HEK293 (cell line): ENCODE measurements at regions not wholly inside any gene's neighbourhood (a gene's known extent, or its start where the extent isn't known, plus 50 kb on each side); places are given as distances from the start of the nearest gene placed in this dataset.

Experiments
- CTCF ChIP-seq: fragments of 450-650 bp; formaldehyde crosslinking; IDR thresholded peaks from 2 replicates; pipeline ENCODE4 v1.5.1; 2016; ENCODE audit warnings: missing biosample characterization, missing genetic modification characterization
- HOXA7 ChIP-seq: sonication (generic); formaldehyde crosslinking; IDR thresholded peaks from 2 replicates; pipeline ENCODE4 v1.8.1; 2022; ENCODE audit warnings: missing genetic modification reagents, borderline replicate concordance
- KLF1 ChIP-seq: fragments of 450-650 bp; formaldehyde crosslinking; IDR thresholded peaks from 2 replicates; pipeline ENCODE4 v1.5.1; 2016; ENCODE audit warnings: missing biosample characterization, missing genetic modification characterization
- KLF16 ChIP-seq: fragments of 450-650 bp; formaldehyde crosslinking; IDR thresholded peaks from 2 replicates; pipeline ENCODE4 v1.5.1; 2017; ENCODE audit warnings: missing biosample characterization, missing genetic modification characterization
- SETDB1 ChIP-seq: IDR thresholded peaks from one replicate; pipeline ENCODE4 v1.6.1; 2017; ENCODE audit warnings: mild to moderate bottlenecking, low read length, moderate library complexity, mixed read lengths; ENCODE audit not compliant: insufficient read length
- YY1 ChIP-seq: fragments of 450-650 bp; formaldehyde crosslinking; IDR thresholded peaks from 2 replicates; pipeline ENCODE4 v1.5.1; 2018; ENCODE audit warnings: missing biosample characterization, missing genetic modification characterization
- ZBTB10 ChIP-seq: fragments of 450-650 bp; formaldehyde crosslinking; IDR thresholded peaks from 2 replicates; pipeline ENCODE4 v1.5.1; 2016; ENCODE audit warnings: missing biosample characterization, missing genetic modification characterization
- ZNF157 ChIP-seq: fragments of 450-650 bp; formaldehyde crosslinking; IDR thresholded peaks from 2 replicates; pipeline ENCODE4 v1.5.1; 2016; ENCODE audit warnings: missing biosample characterization, missing genetic modification characterization
- ZNF18 ChIP-seq: fragments of 450-650 bp; formaldehyde crosslinking; IDR thresholded peaks from 2 replicates; pipeline ENCODE4 v1.5.1; 2016; ENCODE audit warnings: missing biosample characterization, missing genetic modification characterization
- ZNF274 ChIP-seq, 2 experiments: fragments of 200-500 bp in 1 of 2; fragments of 450-650 bp in 1 of 2; sonication (Bioruptor generic) in 1 of 2; formaldehyde crosslinking in 1 of 2; IDR thresholded peaks; 2 replicates each; pipeline versions ENCODE4 v1.5.1 to v1.6.1; 2014 to 2016; ENCODE audit warnings: borderline replicate concordance in 1 of 2, inconsistent platforms in 1 of 2, low read length in 1 of 2, missing biosample characterization in 1 of 2, missing genetic modification characterization in 1 of 2
- ZNF280D ChIP-seq: fragments of 450-650 bp; formaldehyde crosslinking; IDR thresholded peaks from 2 replicates; pipeline ENCODE4 v1.5.1; 2016; ENCODE audit warnings: missing biosample characterization, missing genetic modification characterization
- ZNF449 ChIP-seq: fragments of 450-650 bp; formaldehyde crosslinking; IDR thresholded peaks from 2 replicates; pipeline ENCODE4 v1.5.1; 2017; ENCODE audit warnings: missing biosample characterization, mild to moderate bottlenecking, missing genetic modification characterization, moderate library complexity
- ZNF473 ChIP-seq: fragments of 450-650 bp; formaldehyde crosslinking; IDR thresholded peaks from 2 replicates; pipeline ENCODE4 v1.5.1; 2017; ENCODE audit warnings: missing biosample characterization, missing genetic modification characterization
- ZNF792 ChIP-seq: fragments of 450-650 bp; formaldehyde crosslinking; IDR thresholded peaks from 2 replicates; pipeline ENCODE4 v1.5.1; 2016; ENCODE audit warnings: missing biosample characterization, missing genetic modification characterization

GRCh38 chr4:126916626-126917140, 716.1 kb upstream of the INTU start:
- TF ChIP-seq ZNF157 (tag by site-specific recombination) = no peak
- TF ChIP-seq ZNF18 (tag by site-specific recombination) = no peak
- TF ChIP-seq CTCF (tag by site-specific recombination) = no peak
- TF ChIP-seq ZNF792 (tag by site-specific recombination) = no peak
- no peak for TF ChIP-seq YY1 (tag by site-specific recombination)
- TF ChIP-seq KLF16 = no peak
- TF ChIP-seq HOXA7 (CRISPR knock-in tag) = no peak
- no peak for TF ChIP-seq KLF1
- no peak for TF ChIP-seq ZNF449 (tag by site-specific recombination)
- TF ChIP-seq ZBTB10 = no peak
- TF ChIP-seq ZNF473 (tag by site-specific recombination) = no peak
- no peak for TF ChIP-seq ZNF280D (tag by site-specific recombination)
- TF ChIP-seq ZNF274 (IDR thresholded peaks at IDR 0.05; ENCODE audit: low read length) = no peak
- no peak for TF ChIP-seq ZNF274 (tag by site-specific recombination; IDR thresholded peaks at IDR 0.05; ENCODE audit: borderline replicate concordance)
- TF ChIP-seq SETDB1 = no peak
